DND-41 (cell line): ENCODE measurements at regions not wholly inside any gene's neighbourhood (a gene's known extent, or its start where the extent isn't known, plus 50 kb on each side); places are given as distances from the start of the nearest gene placed in this dataset.

Experiments
- ATAC-seq: fragments of 200-7000 bp; cut with Tn5 transposase; 3 replicates; pipeline ENCODE4 v1.9.1; 2021; ENCODE audit warnings: low read depth; ENCODE audit not compliant: insufficient read depth
- DNase-seq: peaks from one replicate; pipeline ENCODE4 v3.0.0-alpha.2; 2020
- H2AFZ ChIP-seq: 2 replicates; pipeline ENCODE4 v1.6.0; 2012; ENCODE audit warnings: low read depth, low read length
- H3K27ac ChIP-seq: 2 replicates; pipeline ENCODE4 v1.5.1; 2012; ENCODE audit warnings: low read length, inconsistent platforms
- H3K27me3 ChIP-seq: fragments of 200-600 bp; sonication (generic); 2 replicates; pipeline ENCODE4 v1.6.0; 2012; ENCODE audit warnings: low read length, mild to moderate bottlenecking, inconsistent platforms; ENCODE audit not compliant: insufficient read depth, poor library complexity
- H3K36me3 ChIP-seq: 2 replicates; pipeline ENCODE4 v1.5.1; 2012; ENCODE audit warnings: low read length, inconsistent platforms; ENCODE audit not compliant: insufficient read depth
- H3K4me1 ChIP-seq: 2 replicates; pipeline ENCODE4 v1.5.1; 2012; ENCODE audit warnings: mild to moderate bottlenecking, low read length; ENCODE audit not compliant: insufficient read depth
- H3K4me2 ChIP-seq: 2 replicates; pipeline ENCODE4 v1.6.0; 2012; ENCODE audit warnings: mild to moderate bottlenecking, moderate library complexity, low read length, inconsistent platforms; ENCODE audit not compliant: insufficient read depth
- H3K4me3 ChIP-seq, 2 experiments: fragments of 200-600 bp in 1 of 2; shearing (Covaris generic) in 1 of 2; 2 replicates each; pipeline ENCODE4 v1.5.1; 2012 to 2016; ENCODE audit warnings: inconsistent platforms in 2 of 2, low read length in 2 of 2, mild to moderate bottlenecking in 2 of 2, low read depth in 1 of 2, moderate library complexity in 1 of 2
- H3K79me2 ChIP-seq: 2 replicates; pipeline ENCODE4 v1.6.0; 2012; ENCODE audit warnings: low read length, inconsistent platforms; ENCODE audit not compliant: insufficient read depth
- H3K9ac ChIP-seq: 2 replicates; pipeline ENCODE4 v1.6.0; 2012; ENCODE audit warnings: low read depth, mild to moderate bottlenecking, inconsistent platforms, low read length, moderate library complexity
- H3K9me3 ChIP-seq: 2 replicates; pipeline ENCODE4 v1.5.1; 2012; ENCODE audit warnings: low read length, moderate library complexity, mild to moderate bottlenecking, inconsistent platforms; ENCODE audit not compliant: insufficient read depth, severe bottlenecking
- H4K20me1 ChIP-seq: 2 replicates; pipeline ENCODE4 v1.6.0; 2012; ENCODE audit warnings: low read length; ENCODE audit not compliant: insufficient read depth
- CTCF ChIP-seq: IDR thresholded peaks from 2 replicates; pipeline ENCODE4 v1.5.1; 2012; ENCODE audit warnings: borderline replicate concordance, low read length, moderate library complexity, mild to moderate bottlenecking; ENCODE audit not compliant: poor library complexity, severe bottlenecking; ENCODE audit errors: extremely low read depth
- EZH2 ChIP-seq: IDR thresholded peaks from 3 replicates; pipeline ENCODE4 v1.6.1; 2012; ENCODE audit warnings: borderline replicate concordance, low read depth, mild to moderate bottlenecking, moderate library complexity, low read length, inconsistent platforms; ENCODE audit not compliant: severe bottlenecking

GRCh38 chr1:87791931-87792740 lies 463.5 kb downstream of the LMO4 start:
- ATAC-seq, result no peak
- no peak for DNase-seq
- no peaks in the 10 kb centered on the region for H3K4me1 ChIP-seq
- no peak overlapping the region for H3K9ac ChIP-seq
- H3K9me3 ChIP-seq, result no peaks in the 10 kb centered on the region
- H4K20me1 ChIP-seq, result no peaks in the 10 kb centered on the region
- no peak overlapping the region for H3K4me3 ChIP-seq
- H3K27ac ChIP-seq, result no peak overlapping the region
- no peak for TF ChIP-seq CTCF
- TF ChIP-seq EZH2, result no peak
- H3K36me3 ChIP-seq, result no peaks in the 10 kb centered on the region
- H3K27me3 ChIP-seq, result no peaks in the 10 kb centered on the region
- H3K4me2 ChIP-seq, result no peak overlapping the region
- H3K79me2 ChIP-seq, result no peaks in the 10 kb centered on the region
- no peak overlapping the region for H2AFZ ChIP-seq

DNA sequence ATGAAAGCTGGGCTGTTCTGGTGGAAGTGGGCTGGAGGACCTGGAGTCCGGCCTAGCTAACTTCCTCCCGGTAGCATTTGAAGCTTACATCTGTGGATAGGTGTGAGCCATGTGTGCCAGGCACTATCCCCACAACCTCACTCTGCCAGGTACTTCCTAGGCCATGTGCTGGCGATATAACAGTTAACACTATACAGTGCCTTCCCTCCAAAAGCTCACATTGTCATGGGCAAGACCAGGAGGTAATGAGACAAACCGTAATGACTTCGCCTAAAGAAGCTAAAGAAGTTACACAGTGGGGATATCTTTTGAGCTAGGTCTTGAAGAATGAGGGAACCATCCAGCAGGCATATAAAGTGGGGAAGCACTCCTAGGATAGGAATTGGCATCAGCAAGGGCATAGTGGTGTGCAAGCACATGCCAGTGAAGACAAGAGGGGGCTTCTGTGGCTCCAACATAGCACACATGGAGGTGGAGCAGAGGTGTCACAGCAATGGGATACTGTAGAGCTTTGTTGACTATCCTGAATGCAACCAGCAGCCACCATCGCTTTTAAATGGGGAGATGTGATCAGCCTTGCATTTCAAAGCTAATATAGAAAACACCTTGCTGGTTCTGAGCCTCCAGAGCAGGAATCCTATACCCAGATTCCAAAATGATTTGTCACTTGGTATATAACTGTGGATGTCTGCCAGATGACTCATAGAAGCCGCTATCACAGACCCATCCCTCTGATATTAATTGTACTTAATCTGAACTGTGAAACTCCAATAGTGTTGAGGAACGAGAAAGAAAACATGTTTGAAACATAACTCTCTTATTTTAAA lies 466.3 kb downstream of the LMO4 start:
- no peak overlapping the region for H2AFZ ChIP-seq
- H3K27ac ChIP-seq, result no peak overlapping the region
- no peak overlapping the region for H3K9ac ChIP-seq
- no peaks in the 10 kb centered on the region for H3K36me3 ChIP-seq
- no peaks in the 10 kb centered on the region for H3K79me2 ChIP-seq
- H3K27me3 ChIP-seq, result no peaks in the 10 kb centered on the region
- no peaks in the 10 kb centered on the region for H4K20me1 ChIP-seq
- TF ChIP-seq CTCF (no peak), EZH2 (no peak)
- no peak for ATAC-seq
- no peak for DNase-seq
- no peak overlapping the region for H3K4me3 ChIP-seq
- no peaks in the 10 kb centered on the region for H3K4me1 ChIP-seq
- H3K4me2 ChIP-seq, result no peak overlapping the region
- no peaks in the 10 kb centered on the region for H3K9me3 ChIP-seq

GRCh38 chr1:87795615-87796337 lies 467.1 kb downstream of the LMO4 start:
- no peak overlapping the region for H3K27ac ChIP-seq
- no peak for ATAC-seq
- H3K9ac ChIP-seq, result no peak overlapping the region
- no peaks in the 10 kb centered on the region for H3K27me3 ChIP-seq
- TF ChIP-seq CTCF (no peak), EZH2 (no peak)
- H2AFZ ChIP-seq, result no peak overlapping the region
- no peaks in the 10 kb centered on the region for H3K79me2 ChIP-seq
- H3K4me2 ChIP-seq, result no peak overlapping the region
- H3K4me3 ChIP-seq, result no peak overlapping the region
- H4K20me1 ChIP-seq, result no peaks in the 10 kb centered on the region
- H3K4me1 ChIP-seq, result no peaks in the 10 kb centered on the region
- H3K9me3 ChIP-seq, result no peaks in the 10 kb centered on the region
- H3K36me3 ChIP-seq, result no peaks in the 10 kb centered on the region
- no peak for DNase-seq
